ENCODE measurements at regions not wholly inside any gene's neighbourhood (a gene's known extent, or its start where the extent isn't known, plus 50 kb on each side); places are given as distances from the start of the nearest gene placed in this dataset.

DNA sequence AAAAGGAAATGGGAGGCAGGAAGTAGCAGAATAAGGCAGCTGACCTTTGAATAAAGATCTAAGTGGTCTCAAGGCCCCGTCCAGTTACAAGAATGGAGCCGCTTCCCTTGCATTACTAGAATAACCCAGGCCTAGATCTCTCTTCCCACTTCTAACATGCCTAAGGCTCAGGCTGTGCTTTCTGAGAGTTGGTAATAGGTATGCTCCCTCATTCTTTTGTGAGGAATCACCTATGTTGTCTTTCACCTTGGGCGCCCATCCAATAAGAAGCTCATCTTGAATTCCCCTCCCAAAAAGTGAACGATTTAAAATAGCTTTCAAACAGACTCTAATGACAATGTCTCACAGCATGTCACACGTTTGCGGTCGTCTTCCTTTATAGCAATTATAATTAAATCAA, 101.2 kb downstream of the KCNJ2 start:
- no peaks in the 10 kb centered on the region for H3K36me3 Mint-ChIP-seq (ENCODE audit: low read depth)
- peaks cover 8% of the 10 kb centered on the region; the same call in 2 of the 3 replicates for H3K4me1 Mint-ChIP-seq
- Histone ChIP-seq H3K4me2 (no peak overlapping the region), H3K27me3 (ENCODE audit: insufficient read depth) (no peaks in the 10 kb centered on the region), H3K79me2 (replicated peaks; ENCODE audit: insufficient read depth) (no peaks in the 10 kb centered on the region), H4K20me1 (replicated peaks; ENCODE audit: insufficient read depth) (no peaks in the 10 kb centered on the region), H3K4me1 (ENCODE audit: insufficient read depth) (peaks cover 12% of the 10 kb centered on the region; the same call in 1 of the 2 replicates), H3F3A (replicated peaks; ENCODE audit: low read depth) (no peaks in the 10 kb centered on the region), H2AFZ (peak overlapping the region; percentile 85), H3K27ac (ENCODE audit: low read depth) (no peak overlapping the region), H3K36me3 (ENCODE audit: insufficient read depth) (no peaks in the 10 kb centered on the region), H3K9me2 (ENCODE audit: insufficient read depth) (no peaks in the 10 kb centered on the region; the same call in 1 of the 2 replicates), H3K4me3 (no peak overlapping the region)
- no peak overlapping the region for H3K27ac Mint-ChIP-seq
- no peak for DNase-seq (ENCODE audit: low spot score)
- no peak for ATAC-seq
- H3K27me3 Mint-ChIP-seq (ENCODE audit: insufficient read depth, low read depth, poor library complexity), result no peaks in the 10 kb centered on the region
- TF ChIP-seq POLR2AphosphoS5 (IDR thresholded peaks at IDR 0.05; ENCODE audit: low read depth) (no peak), EZH2 (IDR thresholded peaks at IDR 0.05; ENCODE audit: low read depth, unreplicated experiment) (no peak), CREB1 (CRISPR knock-in tag; IDR thresholded peaks at IDR 0.05; ENCODE audit: low read depth) (no peak), JUNB (IDR thresholded peaks at IDR 0.05; ENCODE audit: unreplicated experiment) (no peak)
- TF ChIP-seq, protein P1, sequence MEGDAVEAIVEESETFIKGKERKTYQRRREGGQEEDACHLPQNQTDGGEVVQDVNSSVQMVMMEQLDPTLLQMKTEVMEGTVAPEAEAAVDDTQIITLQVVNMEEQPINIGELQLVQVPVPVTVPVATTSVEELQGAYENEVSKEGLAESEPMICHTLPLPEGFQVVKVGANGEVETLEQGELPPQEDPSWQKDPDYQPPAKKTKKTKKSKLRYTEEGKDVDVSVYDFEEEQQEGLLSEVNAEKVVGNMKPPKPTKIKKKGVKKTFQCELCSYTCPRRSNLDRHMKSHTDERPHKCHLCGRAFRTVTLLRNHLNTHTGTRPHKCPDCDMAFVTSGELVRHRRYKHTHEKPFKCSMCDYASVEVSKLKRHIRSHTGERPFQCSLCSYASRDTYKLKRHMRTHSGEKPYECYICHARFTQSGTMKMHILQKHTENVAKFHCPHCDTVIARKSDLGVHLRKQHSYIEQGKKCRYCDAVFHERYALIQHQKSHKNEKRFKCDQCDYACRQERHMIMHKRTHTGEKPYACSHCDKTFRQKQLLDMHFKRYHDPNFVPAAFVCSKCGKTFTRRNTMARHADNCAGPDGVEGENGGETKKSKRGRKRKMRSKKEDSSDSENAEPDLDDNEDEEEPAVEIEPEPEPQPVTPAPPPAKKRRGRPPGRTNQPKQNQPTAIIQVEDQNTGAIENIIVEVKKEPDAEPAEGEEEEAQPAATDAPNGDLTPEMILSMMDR (conservative IDR thresholded peaks at IDR 0.05; ENCODE audit: low read depth in 2 of 2), result no peak
- TF ChIP-seq, protein P2, sequence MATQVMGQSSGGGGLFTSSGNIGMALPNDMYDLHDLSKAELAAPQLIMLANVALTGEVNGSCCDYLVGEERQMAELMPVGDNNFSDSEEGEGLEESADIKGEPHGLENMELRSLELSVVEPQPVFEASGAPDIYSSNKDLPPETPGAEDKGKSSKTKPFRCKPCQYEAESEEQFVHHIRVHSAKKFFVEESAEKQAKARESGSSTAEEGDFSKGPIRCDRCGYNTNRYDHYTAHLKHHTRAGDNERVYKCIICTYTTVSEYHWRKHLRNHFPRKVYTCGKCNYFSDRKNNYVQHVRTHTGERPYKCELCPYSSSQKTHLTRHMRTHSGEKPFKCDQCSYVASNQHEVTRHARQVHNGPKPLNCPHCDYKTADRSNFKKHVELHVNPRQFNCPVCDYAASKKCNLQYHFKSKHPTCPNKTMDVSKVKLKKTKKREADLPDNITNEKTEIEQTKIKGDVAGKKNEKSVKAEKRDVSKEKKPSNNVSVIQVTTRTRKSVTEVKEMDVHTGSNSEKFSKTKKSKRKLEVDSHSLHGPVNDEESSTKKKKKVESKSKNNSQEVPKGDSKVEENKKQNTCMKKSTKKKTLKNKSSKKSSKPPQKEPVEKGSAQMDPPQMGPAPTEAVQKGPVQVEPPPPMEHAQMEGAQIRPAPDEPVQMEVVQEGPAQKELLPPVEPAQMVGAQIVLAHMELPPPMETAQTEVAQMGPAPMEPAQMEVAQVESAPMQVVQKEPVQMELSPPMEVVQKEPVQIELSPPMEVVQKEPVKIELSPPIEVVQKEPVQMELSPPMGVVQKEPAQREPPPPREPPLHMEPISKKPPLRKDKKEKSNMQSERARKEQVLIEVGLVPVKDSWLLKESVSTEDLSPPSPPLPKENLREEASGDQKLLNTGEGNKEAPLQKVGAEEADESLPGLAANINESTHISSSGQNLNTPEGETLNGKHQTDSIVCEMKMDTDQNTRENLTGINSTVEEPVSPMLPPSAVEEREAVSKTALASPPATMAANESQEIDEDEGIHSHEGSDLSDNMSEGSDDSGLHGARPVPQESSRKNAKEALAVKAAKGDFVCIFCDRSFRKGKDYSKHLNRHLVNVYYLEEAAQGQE (IDR thresholded peaks at IDR 0.05; ENCODE audit: unreplicated experiment), result no peak
- H3K9me3 Mint-ChIP-seq, result no peaks in the 10 kb centered on the region
- H3K4me3 Mint-ChIP-seq, result no peak overlapping the region

DNA sequence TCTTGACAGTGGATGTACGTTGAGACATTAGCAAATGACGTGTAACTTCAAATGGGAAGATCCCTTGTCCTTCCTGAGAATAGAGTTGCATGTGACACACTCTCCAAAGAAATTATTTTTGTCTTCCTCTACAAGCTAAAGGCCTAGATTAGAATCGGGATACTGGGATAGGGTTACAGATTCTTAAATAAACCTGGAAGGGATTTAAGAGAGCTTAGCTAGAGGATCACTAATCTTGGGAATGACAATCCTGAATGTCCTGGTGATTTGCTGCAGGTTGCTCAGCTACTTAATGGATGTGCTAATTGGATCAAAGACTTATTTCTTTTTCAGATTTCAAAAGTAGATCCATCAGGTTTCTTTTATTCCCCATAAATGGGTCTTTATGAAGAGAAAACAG, 101.9 kb downstream of the KCNJ2 start:
- H3K27ac Mint-ChIP-seq, result no peak overlapping the region
- peaks cover 12% of the 10 kb centered on the region; the same call in 1 of the 2 replicates for H3K4me1 ChIP-seq (ENCODE audit: insufficient read depth)
- H3K27ac ChIP-seq (ENCODE audit: low read depth), result 0 out of 2 replicates have a peak overlapping the region, but pooled peaks have one; percentile 36
- no peaks in the 10 kb centered on the region for H3F3A ChIP-seq (replicated peaks; ENCODE audit: low read depth)
- ATAC-seq, result no peak
- no peaks in the 10 kb centered on the region for H3K27me3 Mint-ChIP-seq (ENCODE audit: insufficient read depth, low read depth, poor library complexity)
- no peaks in the 10 kb centered on the region for H3K36me3 Mint-ChIP-seq (ENCODE audit: low read depth)
- peaks cover 8% of the 10 kb centered on the region; the same call in 2 of the 3 replicates for H3K4me1 Mint-ChIP-seq
- no peaks in the 10 kb centered on the region for H3K27me3 ChIP-seq (ENCODE audit: insufficient read depth)
- no peak overlapping the region for H3K4me2 ChIP-seq
- no peak overlapping the region for H3K4me3 Mint-ChIP-seq
- no peak for DNase-seq (ENCODE audit: low spot score)
- no peaks in the 10 kb centered on the region; the same call in 1 of the 2 replicates for H3K9me2 ChIP-seq (ENCODE audit: insufficient read depth)
- H3K36me3 ChIP-seq (ENCODE audit: insufficient read depth), result no peaks in the 10 kb centered on the region
- no peak overlapping the region for H3K4me3 ChIP-seq
- H4K20me1 ChIP-seq (replicated peaks; ENCODE audit: insufficient read depth), result no peaks in the 10 kb centered on the region
- TF ChIP-seq ZNF114 (CRISPR knock-in tag; IDR thresholded peaks at IDR 0.05), result no peak
- H3K9me3 Mint-ChIP-seq, result no peaks in the 10 kb centered on the region
- no peaks in the 10 kb centered on the region for H3K79me2 ChIP-seq (replicated peaks; ENCODE audit: insufficient read depth)
- no peak overlapping the region for H2AFZ ChIP-seq

Data from GM23338 (cell line).